T-helper 22 cell (primary cell): ENCODE measurements at regions not wholly inside any gene's neighbourhood (a gene's known extent, or its start where the extent isn't known, plus 50 kb on each side); places are given as distances from the start of the nearest gene placed in this dataset.
"Not testable (repeated sequence)": the region's sequence is repeated elsewhere in the genome, so short reads cannot be mapped to it uniquely, and the experiment has no call there.

Experiments
- DNase-seq: peaks from one replicate; pipeline ENCODE4 v3.0.0-alpha.2; 2020; ENCODE audit warnings: low read depth

GRCh38 chr2:226327830-226328229, 471.8 kb downstream of the IRS1 start:
- no peak for DNase-seq

DNA sequence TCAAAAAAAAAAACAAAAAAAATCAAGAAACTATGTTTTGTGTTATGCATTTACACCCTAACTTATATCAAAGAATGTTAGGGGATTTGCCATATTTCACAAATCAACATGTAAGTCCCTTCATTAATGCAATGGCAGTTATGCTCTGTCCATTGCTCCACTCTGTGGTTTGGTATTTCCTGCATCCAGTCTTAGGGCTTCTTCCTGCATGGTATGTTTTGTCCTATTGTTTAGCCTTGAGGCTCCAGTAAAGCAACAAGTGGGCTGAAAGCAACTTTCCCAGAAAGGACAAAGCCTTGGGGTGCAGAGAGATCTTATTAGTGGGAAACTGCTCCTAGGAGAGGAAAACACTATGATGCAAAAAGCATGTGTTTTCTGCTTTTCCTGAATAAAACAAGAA, 474.1 kb downstream of the IRS1 start:
- no peak for DNase-seq

GRCh38 chr2:226320076-226320948, 479.3 kb downstream of the IRS1 start:
- no peak for DNase-seq

GRCh38 chr2:226317970-226318369, 481.6 kb downstream of the IRS1 start:
- DNase-seq = no peak

DNA sequence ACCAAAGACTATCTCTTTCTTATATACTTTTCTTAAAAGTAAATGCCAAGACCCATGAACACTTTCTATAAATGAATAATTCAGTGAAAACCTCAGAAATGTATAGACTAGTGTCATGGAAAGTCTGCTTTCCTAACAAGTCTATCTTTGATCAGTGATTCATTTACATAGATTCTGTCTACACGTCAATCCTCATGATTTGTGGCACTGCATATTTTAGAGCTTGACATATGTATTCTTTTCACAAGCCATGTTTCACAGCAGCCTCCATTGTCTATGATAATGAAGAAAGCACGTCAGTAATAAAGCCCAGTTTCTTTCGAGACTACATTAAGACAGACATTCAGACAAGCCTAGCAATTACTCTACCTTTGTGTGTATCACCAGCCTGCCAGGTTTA, 486.6 kb downstream of the IRS1 start:
- DNase-seq = no peak

- DNase-seq = no peak
These were observed 487.5 kb downstream of the IRS1 start for GRCh38 chr2:226312155-226312554.

GRCh38 chr2:226310146-226310545, 489.5 kb downstream of the IRS1 start:
- DNase-seq = no peak

DNA sequence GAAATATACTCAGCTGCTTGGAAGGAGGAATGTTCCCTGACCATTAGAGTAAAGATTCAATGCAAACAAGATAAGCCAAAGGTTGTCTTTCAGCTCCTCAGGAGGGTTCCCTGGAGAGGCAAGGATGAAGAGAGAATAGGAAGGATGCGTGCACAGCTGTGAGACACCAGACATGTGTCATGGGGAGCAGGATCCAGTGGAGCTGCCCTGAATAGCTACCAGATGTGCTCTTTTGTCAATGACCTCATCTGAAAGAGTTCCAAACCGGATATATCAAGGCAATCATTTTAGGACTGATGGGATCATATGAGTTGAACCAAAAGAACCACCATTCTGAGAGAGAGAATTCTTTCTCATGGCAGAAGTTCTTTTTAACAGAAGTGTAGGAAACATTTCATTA, 490.6 kb downstream of the IRS1 start:
- no peak for DNase-seq

GRCh38 chr2:226308323-226308680, 491.3 kb downstream of the IRS1 start:
- DNase-seq = no peak

DNA sequence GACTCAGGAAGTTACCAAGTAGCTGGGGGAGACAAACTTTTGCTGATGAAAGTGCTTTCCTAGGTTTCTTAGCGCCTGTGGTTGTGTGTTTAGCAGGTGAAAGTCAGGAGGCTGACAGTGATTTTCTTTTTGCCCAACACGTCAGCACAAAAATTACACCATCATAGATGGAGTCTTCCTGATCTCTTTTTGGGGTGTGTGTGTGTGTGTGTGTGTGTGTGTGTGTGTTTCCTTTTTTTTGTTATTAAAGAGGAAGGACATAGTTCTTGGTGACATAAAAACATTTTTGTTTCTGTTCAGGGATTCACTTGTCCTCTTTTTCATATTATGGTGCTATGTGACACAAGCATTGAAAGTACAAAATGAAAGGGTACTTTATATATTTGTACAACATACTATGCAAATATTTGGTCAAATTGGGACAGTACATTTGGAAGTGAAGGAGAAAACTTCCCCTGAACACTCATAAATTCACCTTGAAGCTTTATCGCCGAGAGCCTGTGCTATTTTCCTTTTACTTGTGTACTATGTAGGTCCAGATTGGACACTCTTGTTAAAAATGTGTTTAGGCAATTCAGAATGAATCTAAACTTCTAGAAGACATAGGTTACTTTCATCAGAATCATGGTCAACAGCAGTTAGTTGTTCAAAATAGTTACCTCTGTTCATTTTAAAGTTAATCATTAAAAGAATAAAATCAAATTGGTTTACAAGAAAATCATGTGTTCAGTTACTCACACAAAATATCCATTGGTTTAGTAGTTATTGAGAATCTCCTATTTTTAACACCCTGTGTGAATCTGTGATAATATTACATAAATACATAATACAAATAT, 491.9 kb downstream of the IRS1 start:
- DNase-seq = no peak

GRCh38 chr2:226306969-226307368, 492.7 kb downstream of the IRS1 start:
- no peak for DNase-seq

GRCh38 chr2:226304308-226304707, 495.3 kb downstream of the IRS1 start:
- DNase-seq = no peak

GRCh38 chr2:226303707-226304106, 495.9 kb downstream of the IRS1 start:
- DNase-seq = no peak

- DNase-seq = no peak
These were observed 499.3 kb downstream of the IRS1 start for GRCh38 chr2:226300196-226300886.

DNA sequence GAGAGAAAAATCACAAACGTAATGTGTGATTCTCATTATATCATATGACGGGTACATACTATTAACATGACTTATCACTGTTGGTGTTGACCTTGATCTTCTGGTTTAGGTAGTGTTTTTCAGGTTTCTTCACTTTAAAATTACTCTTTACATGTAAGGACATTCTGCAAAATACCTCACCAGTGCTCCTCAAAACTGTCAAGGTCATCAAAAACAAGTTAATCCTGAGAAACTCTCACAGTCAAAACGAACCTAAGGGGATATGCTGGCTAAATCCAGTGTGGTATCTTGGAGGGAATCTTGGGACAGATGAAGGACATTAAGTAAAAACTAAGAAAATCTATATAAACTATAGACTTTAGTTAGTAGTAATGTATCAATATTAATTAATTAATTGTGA, 499.8 kb downstream of the IRS1 start:
- DNase-seq = no peak

- no peak for DNase-seq
These were observed 503.9 kb downstream of the IRS1 start for GRCh38 chr2:226295681-226296080.

DNA sequence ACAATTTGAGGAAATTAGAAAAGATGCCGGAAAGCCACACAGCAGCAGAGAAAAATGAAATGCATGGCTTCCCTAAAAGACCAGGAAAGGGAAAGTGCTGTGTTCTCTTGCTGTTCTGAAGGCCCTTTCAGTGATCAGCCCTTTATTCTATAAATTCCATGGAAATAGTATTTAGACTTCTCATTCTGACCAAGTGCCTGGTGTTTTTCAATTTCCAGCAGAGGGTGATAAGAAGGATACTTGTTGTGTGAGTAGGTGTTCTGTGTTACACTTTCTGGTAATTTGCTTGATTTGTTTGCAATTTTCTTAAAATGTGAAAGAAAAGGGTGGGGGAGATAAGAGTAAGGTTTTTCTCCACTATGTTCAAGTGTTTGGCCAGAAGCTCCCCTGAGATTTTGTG, 504.5 kb downstream of the IRS1 start:
- DNase-seq = no peak

GRCh38 chr2:226291281-226291680, 508.3 kb downstream of the IRS1 start:
- not testable (repeated sequence) for DNase-seq

GRCh38 chr2:226286916-226287315, 512.7 kb downstream of the IRS1 start:
- DNase-seq = no peak

GRCh38 chr2:226283796-226284195, 515.8 kb downstream of the IRS1 start:
- no peak for DNase-seq

GRCh38 chr2:226282151-226282550, 517.5 kb downstream of the IRS1 start:
- no peak for DNase-seq

DNA sequence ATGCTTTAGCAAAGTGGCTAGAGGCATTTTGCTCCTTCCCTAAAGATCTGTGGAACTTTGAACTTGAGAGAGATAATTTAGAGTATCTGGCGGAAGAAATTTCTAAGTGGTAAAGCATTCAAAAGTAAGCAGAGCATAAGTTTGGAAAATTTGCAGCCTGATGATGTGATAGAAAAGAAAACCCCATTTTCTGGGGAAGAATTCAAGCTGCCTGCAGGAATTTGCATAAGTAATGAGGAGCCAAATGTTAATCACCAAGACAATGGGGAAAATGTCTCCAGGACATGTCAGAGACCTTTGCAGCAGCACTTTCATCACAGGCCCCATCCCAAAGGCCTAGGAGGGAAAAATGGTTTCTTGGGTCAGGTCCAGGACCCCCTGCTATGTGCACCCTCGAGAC, 519.5 kb downstream of the IRS1 start:
- not testable (repeated sequence) for DNase-seq

- no peak for DNase-seq
These were observed 524.4 kb downstream of the IRS1 start for GRCh38 chr2:226275215-226275614.
